ENCODE measurements at regions not wholly inside any gene's neighbourhood (a gene's known extent, or its start where the extent isn't known, plus 50 kb on each side); places are given as distances from the start of the nearest gene placed in this dataset.
A peak's percentile ranks its signal among the peaks of the same experiment; 100 is the strongest.

DNA sequence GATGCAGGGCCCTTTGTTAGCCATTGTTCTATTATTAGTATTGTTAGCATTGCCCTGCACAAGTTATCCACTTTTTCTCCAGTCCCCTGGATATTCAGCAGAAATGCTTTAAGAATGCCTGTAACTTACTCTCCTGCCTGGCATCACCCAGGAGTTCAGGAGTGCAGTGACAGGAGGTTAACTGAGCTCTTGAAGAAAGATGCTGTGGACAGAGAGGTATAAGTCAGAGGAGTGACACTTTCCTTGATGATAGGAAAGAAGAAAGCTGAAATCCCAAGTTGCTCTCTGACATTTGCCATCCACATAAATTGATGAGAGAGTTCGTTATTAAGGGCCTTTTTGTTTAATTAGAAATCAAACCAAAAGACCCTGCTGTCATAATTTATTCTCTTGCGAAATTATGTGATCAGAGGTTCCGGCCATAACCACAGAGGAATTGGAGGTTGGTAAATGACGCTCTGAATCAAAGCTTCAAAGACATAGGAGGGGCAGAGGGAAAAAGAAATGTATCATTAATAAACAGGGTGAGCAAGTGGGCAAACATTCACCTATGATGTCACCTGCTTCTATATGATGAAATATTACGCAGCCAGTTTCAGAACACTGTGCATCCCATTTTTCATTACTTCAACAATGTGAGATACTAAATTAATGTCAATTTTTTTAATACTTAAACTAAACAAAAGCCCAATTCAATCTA, 230.2 kb upstream of the JADE1 start:
- DNase-seq (ENCODE audit: extremely low read depth in 1 of 4, low spot score in 3 of 4) (no peak), FAIRE-seq (no peak), ATAC-seq (no peak)
- no peaks in the 10 kb centered on the region for H3K9me1 ChIP-seq (ENCODE audit: control insufficient read depth, insufficient read depth, low read length)
- no peaks in the 10 kb centered on the region for H3K36me3 ChIP-seq (ENCODE audit: control insufficient read depth, insufficient read depth, low read length)
- WGBS (ENCODE audit: insufficient coverage, low coverage, missing lambda C conversion rate): 52% methylated on average over 5 of the region's 5 CpGs
- H3K9ac ChIP-seq (ENCODE audit: insufficient read depth in 1 of 2, low read depth in 2 of 2, low read length in 2 of 2): no peak overlapping the region
- CTCF ChIA-PET (ENCODE audit: low intra/inter-chr PET ratio): no interaction called here
- H3K9me3 ChIP-seq (replicated peaks; ENCODE audit: control insufficient read depth, insufficient read depth, low read depth, low read length): no peaks in the 10 kb centered on the region
- TF ChIP-seq CEBPB (tag; IDR thresholded peaks at IDR 0.05): peak; percentile 52
- no peak for TF ChIP-seq ZNF3 (CRISPR knock-in tag; IDR thresholded peaks at IDR 0.05)
- TF ChIP-seq, protein P1, sequence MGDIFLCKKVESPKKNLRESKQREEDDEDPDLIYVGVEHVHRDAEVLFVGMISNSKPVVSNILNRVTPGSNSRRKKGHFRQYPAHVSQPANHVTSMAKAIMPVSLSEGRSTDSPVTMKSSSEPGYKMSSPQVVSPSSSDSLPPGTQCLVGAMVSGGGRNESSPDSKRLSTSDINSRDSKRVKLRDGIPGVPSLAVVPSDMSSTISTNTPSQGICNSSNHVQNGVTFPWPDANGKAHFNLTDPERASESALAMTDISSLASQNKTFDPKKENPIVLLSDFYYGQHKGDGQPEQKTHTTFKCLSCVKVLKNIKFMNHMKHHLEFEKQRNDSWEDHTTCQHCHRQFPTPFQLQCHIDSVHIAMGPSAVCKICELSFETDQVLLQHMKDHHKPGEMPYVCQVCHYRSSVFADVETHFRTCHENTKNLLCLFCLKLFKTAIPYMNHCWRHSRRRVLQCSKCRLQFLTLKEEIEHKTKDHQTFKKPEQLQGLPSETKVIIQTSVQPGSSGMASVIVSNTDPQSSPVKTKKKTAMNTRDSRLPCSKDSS (IDR thresholded peaks at IDR 0.05; ENCODE audit: low read depth, partially characterized antibody): no peak
- TF ChIP-seq, protein P2, sequence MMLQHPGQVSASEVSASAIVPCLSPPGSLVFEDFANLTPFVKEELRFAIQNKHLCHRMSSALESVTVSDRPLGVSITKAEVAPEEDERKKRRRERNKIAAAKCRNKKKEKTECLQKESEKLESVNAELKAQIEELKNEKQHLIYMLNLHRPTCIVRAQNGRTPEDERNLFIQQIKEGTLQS (IDR thresholded peaks at IDR 0.05): 0 out of 2 replicates have a peak, but pooled peaks have one; percentile 32
- TF ChIP-seq, protein P2 (CRISPR knock-in tag; conservative IDR thresholded peaks at IDR 0.05): no peak
- no peak for TF ChIP-seq CEBPG (CRISPR knock-in tag; IDR thresholded peaks at IDR 0.05)
- TF ChIP-seq CEBPG (tag; conservative IDR thresholded peaks at IDR 0.05 in 1 of 2, IDR thresholded peaks at IDR 0.05 in 1 of 2): peak; percentile 25 to 56
- H3K27ac ChIP-seq (ENCODE audit: extremely low read depth, low read depth, low read length): no peak overlapping the region
- H3K79me2 ChIP-seq (ENCODE audit: control insufficient read depth, insufficient read depth, low read length): no peaks in the 10 kb centered on the region
- no peaks in the 10 kb centered on the region for H4K20me1 ChIP-seq (replicated peaks; ENCODE audit: control insufficient read depth, insufficient read depth, low read length)
- in situ Hi-C loops (cut with MboI) (loop anchor here (10.0 kb wide), 1 partner anchor 395 kb away; no protein-coding TSS in a partner anchor), intact Hi-C loops (cut with micrococcal nuclease) (loop anchor here (10.0 kb wide), 1 partner anchor 515 kb away; the partner anchor contains the start of genes C4orf33 and SCLT1)
- BruUV-seq (replicated peaks): no TSS peak
- no peak overlapping the region for H3K4me3 ChIP-seq
- no peaks in the 10 kb centered on the region for H3K27me3 ChIP-seq (ENCODE audit: control insufficient read depth in 2 of 2, insufficient read depth in 2 of 2, low read length in 2 of 2)
- H3K4me2 ChIP-seq (ENCODE audit: insufficient read depth, low read length): no peak overlapping the region
- H3K4me1 ChIP-seq (replicated peaks in 1 of 2; ENCODE audit: control insufficient read depth in 2 of 2, insufficient read depth in 2 of 2, low read length in 2 of 2): peaks cover 0 to 14% of the 10 kb centered on the region in 2 experiments; a peak in 3 of 5 replicates
- POLR2A ChIA-PET: interaction anchor here (0.7 to 1.0 kb wide), 2 partner anchors 62 to 111 kb away, joined by 3 read pairs; no protein-coding TSS in a partner anchor
- H2AFZ ChIP-seq (ENCODE audit: low read depth, low read length): no peak overlapping the region
